GM12892 (cell line): ENCODE measurements at regions not wholly inside any gene's neighbourhood (a gene's known extent, or its start where the extent isn't known, plus 50 kb on each side); places are given as distances from the start of the nearest gene placed in this dataset.

ENCODE experiments used
- POLR2A ChIP-seq: IDR thresholded peaks from 2 replicates; pipeline ENCODE4 v1.6.1; 2011; ENCODE audit warnings: low read depth, low read length, control low read depth
- POLR2AphosphoS5 ChIP-seq: IDR thresholded peaks from 2 replicates; pipeline ENCODE4 v1.6.1; 2011; ENCODE audit warnings: low read depth, low read length, control low read depth
- TAF1 ChIP-seq: IDR thresholded peaks from 2 replicates; pipeline ENCODE4 v1.6.1; 2011; ENCODE audit warnings: low read depth, mild to moderate bottlenecking, control low read depth, low read length, borderline replicate concordance

- TF ChIP-seq POLR2AphosphoS5 (no peak), POLR2A (no peak), TAF1 (no peak)
Measured at GRCh38 chr5:13629218-13629617, 315.3 kb downstream of the DNAH5 start.
